WTC11 (cell line): ENCODE measurements at regions not wholly inside any gene's neighbourhood (a gene's known extent, or its start where the extent isn't known, plus 50 kb on each side); places are given as distances from the start of the nearest gene placed in this dataset.

ENCODE experiments used
- ATAC-seq: fragments of 200-7000 bp; cut with Tn5 transposase; 2 replicates; pipeline ENCODE4 v1.10.0; 2021; ENCODE audit warnings: mild to moderate bottlenecking, moderate library complexity
- CTCF ChIA-PET: fragments of 300-600 bp; sonication (Branson Sonifier 250); formaldehyde crosslinking; loops from one replicate; lab custom pipeline; 2021; ENCODE audit warnings: antibody characterized with exemption; lab: Charles Lee
- POLR2A ChIA-PET: fragments of 350-600 bp; sonication (Branson Sonifier 250); formaldehyde crosslinking; loops from one replicate; lab custom pipeline; 2021; ENCODE audit warnings: antibody characterized with exemption; lab: Charles Lee
- DNase-seq: peaks from one replicate; pipeline ENCODE4 v3.0.0; 2021; ENCODE audit warnings: low spot score
- H3K27ac Mint-ChIP-seq: 2 replicates; pipeline ENCODE4 v1.8.0; 2021; ENCODE audit warnings: mixed read lengths
- H3K27me3 Mint-ChIP-seq: 2 replicates; pipeline ENCODE4 v1.8.0; 2021; ENCODE audit warnings: low read depth, mild to moderate bottlenecking, moderate library complexity, mixed read lengths
- H3K36me3 Mint-ChIP-seq: 2 replicates; pipeline ENCODE4 v1.8.0; 2021; ENCODE audit warnings: mixed read lengths
- H3K4me1 Mint-ChIP-seq: 2 replicates; pipeline ENCODE4 v1.8.0; 2022; ENCODE audit warnings: mixed read lengths
- H3K4me3 Mint-ChIP-seq: 2 replicates; pipeline ENCODE4 v1.8.0; 2021; ENCODE audit warnings: mild to moderate bottlenecking, moderate library complexity, mixed read lengths
- H3K9me3 Mint-ChIP-seq: 2 replicates; pipeline ENCODE4 v1.8.0; 2021; ENCODE audit warnings: mixed read lengths
- AFF4 ChIP-seq: sonication (generic); formaldehyde crosslinking; IDR thresholded peaks from 2 replicates; pipeline ENCODE4 v1.8.1; 2023; ENCODE audit warnings: mild to moderate bottlenecking, missing genetic modification reagents, borderline replicate concordance
- ATF2 ChIP-seq: sonication (generic); formaldehyde crosslinking; IDR thresholded peaks from 2 replicates; pipeline ENCODE4 v1.8.1; 2022; ENCODE audit warnings: low read depth, missing genetic modification reagents, borderline replicate concordance
- E2F4 ChIP-seq: sonication (generic); formaldehyde crosslinking; IDR thresholded peaks from 2 replicates; pipeline ENCODE4 v1.8.1; 2022; ENCODE audit warnings: low read depth, mild to moderate bottlenecking, moderate library complexity, missing genetic modification reagents, borderline replicate concordance
- E2F5 ChIP-seq: sonication (generic); formaldehyde crosslinking; IDR thresholded peaks from 2 replicates; pipeline ENCODE4 v1.8.1; 2022; ENCODE audit warnings: mild to moderate bottlenecking, moderate library complexity, missing genetic modification reagents
- FOXP1 ChIP-seq: sonication (generic); formaldehyde crosslinking; IDR thresholded peaks from 2 replicates; pipeline ENCODE4 v1.8.0; 2022; ENCODE audit warnings: missing genetic modification reagents, mild to moderate bottlenecking, moderate library complexity, borderline replicate concordance
- GABPB1 ChIP-seq: sonication (generic); formaldehyde crosslinking; IDR thresholded peaks from 2 replicates; pipeline ENCODE4 v1.8.1; 2023; ENCODE audit warnings: mild to moderate bottlenecking, missing genetic modification reagents
- HMGA2 ChIP-seq: fragments of 250-450 bp; sonication (Bioruptor Pico); IDR thresholded peaks from 2 replicates; pipeline ENCODE4 v1.4.0; 2021; ENCODE audit warnings: mild to moderate bottlenecking, moderate library complexity
- JAZF1 ChIP-seq: fragments of 250-450 bp; sonication (Bioruptor Pico); IDR thresholded peaks from 2 replicates; pipeline ENCODE4 v1.9.0; 2021; ENCODE audit warnings: moderate library complexity, mild to moderate bottlenecking, inconsistent platforms
- MLX ChIP-seq: sonication (generic); formaldehyde crosslinking; IDR thresholded peaks from 2 replicates; pipeline ENCODE4 v1.8.1; 2023; ENCODE audit warnings: mild to moderate bottlenecking, missing genetic modification reagents, moderate library complexity
- MXD4 ChIP-seq: fragments of 250-450 bp; sonication (Bioruptor Pico); IDR thresholded peaks from 2 replicates; pipeline ENCODE4 v1.8.0; 2021; ENCODE audit warnings: mild to moderate bottlenecking, moderate library complexity, borderline replicate concordance
- NFATC4 ChIP-seq: fragments of 250-450 bp; sonication (Bioruptor Pico); IDR thresholded peaks from 2 replicates; pipeline ENCODE4 v1.9.0; 2021; ENCODE audit warnings: mild to moderate bottlenecking
- NFE2L1 ChIP-seq: sonication (generic); formaldehyde crosslinking; IDR thresholded peaks from 2 replicates; pipeline ENCODE4 v1.8.1; 2023; ENCODE audit warnings: missing genetic modification reagents
- PRDM15 ChIP-seq: sonication (generic); formaldehyde crosslinking; IDR thresholded peaks from 2 replicates; pipeline ENCODE4 v1.8.0; 2022; ENCODE audit warnings: missing genetic modification reagents
- PREB ChIP-seq: sonication (generic); formaldehyde crosslinking; IDR thresholded peaks from 2 replicates; pipeline ENCODE4 v1.8.1; 2022; ENCODE audit warnings: mild to moderate bottlenecking, missing genetic modification reagents, moderate library complexity, borderline replicate concordance
- ZNF512 ChIP-seq: sonication (generic); formaldehyde crosslinking; IDR thresholded peaks from 2 replicates; pipeline ENCODE4 v1.8.1; 2022; ENCODE audit warnings: missing genetic modification reagents, borderline replicate concordance
- ZNF671 ChIP-seq: fragments of 250-450 bp; sonication (Bioruptor Pico); IDR thresholded peaks from 2 replicates; pipeline ENCODE4 v1.8.0; 2021; ENCODE audit warnings: mild to moderate bottlenecking

- Mint-ChIP-seq H3K4me3 (no peak overlapping the region), H3K4me1 (no peaks in the 10 kb centered on the region), H3K27ac (no peak overlapping the region), H3K27me3 (no peaks in the 10 kb centered on the region; the same call in 1 of the 2 replicates), H3K9me3 (peaks cover 47% of the 10 kb centered on the region), H3K36me3 (peaks cover 25% of the 10 kb centered on the region)
- DNase-seq (no peak), ATAC-seq (no peak)
- TF ChIP-seq NFATC4 (CRISPR knock-in tag) (no peak), E2F5 (CRISPR knock-in tag) (no peak), PREB (no peak), JAZF1 (CRISPR knock-in tag) (no peak), MXD4 (CRISPR knock-in tag) (no peak), GABPB1 (CRISPR knock-in tag) (no peak), ZNF512 (CRISPR knock-in tag) (no peak), AFF4 (CRISPR knock-in tag) (no peak), MLX (no peak), ATF2 (CRISPR knock-in tag) (no peak), NFE2L1 (CRISPR knock-in tag) (no peak), E2F4 (no peak), PRDM15 (CRISPR knock-in tag) (no peak), FOXP1 (no peak), ZNF671 (no peak), HMGA2 (CRISPR knock-in tag) (no peak)
- ChIA-PET CTCF (no interaction called here), POLR2A (no interaction called here)
These were observed 325.6 kb upstream of the EYS start for GRCh38 chr6:66032626-66033025.
